Epithelial cell of prostate (primary cell): ENCODE measurements at regions not wholly inside any gene's neighbourhood (a gene's known extent, or its start where the extent isn't known, plus 50 kb on each side); places are given as distances from the start of the nearest gene placed in this dataset.
"Not testable (repeated sequence)": the region's sequence is repeated elsewhere in the genome, so short reads cannot be mapped to it uniquely, and the experiment has no call there.

Experiments
- DNase-seq: peaks from one replicate; pipeline ENCODE4 v3.0.0-alpha.2; 2011; ENCODE audit warnings: low read depth, low spot score
- H3K27ac ChIP-seq: fragments of 450-650 bp; 2 replicates; pipeline ENCODE4 v1.5.1; 2017; ENCODE audit warnings: mild to moderate bottlenecking

GRCh38 chr5:99379187-99379586 lies 450.4 kb upstream of the CHD1 start:
- no peak overlapping the region for H3K27ac ChIP-seq
- DNase-seq, result no peak

DNA sequence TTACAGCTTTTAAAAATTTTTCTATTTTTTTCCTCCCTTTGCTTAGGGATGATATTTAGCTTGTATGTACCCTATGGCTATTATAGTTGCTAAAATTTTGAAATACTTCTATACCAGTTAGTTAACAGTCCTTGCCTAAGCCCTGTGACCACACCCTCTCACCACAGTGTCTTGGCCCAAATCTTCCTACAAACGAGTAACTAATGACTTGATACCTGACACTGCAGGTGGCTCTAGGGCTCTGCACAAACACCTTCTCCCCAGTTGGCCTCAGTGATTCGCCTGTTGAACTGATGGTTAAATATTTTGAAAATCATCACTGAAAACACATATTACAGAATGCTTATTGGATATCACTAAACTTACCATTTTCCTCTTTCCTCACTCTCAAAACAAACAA lies 449.6 kb upstream of the CHD1 start:
- no peak overlapping the region for H3K27ac ChIP-seq
- DNase-seq, result no peak

DNA sequence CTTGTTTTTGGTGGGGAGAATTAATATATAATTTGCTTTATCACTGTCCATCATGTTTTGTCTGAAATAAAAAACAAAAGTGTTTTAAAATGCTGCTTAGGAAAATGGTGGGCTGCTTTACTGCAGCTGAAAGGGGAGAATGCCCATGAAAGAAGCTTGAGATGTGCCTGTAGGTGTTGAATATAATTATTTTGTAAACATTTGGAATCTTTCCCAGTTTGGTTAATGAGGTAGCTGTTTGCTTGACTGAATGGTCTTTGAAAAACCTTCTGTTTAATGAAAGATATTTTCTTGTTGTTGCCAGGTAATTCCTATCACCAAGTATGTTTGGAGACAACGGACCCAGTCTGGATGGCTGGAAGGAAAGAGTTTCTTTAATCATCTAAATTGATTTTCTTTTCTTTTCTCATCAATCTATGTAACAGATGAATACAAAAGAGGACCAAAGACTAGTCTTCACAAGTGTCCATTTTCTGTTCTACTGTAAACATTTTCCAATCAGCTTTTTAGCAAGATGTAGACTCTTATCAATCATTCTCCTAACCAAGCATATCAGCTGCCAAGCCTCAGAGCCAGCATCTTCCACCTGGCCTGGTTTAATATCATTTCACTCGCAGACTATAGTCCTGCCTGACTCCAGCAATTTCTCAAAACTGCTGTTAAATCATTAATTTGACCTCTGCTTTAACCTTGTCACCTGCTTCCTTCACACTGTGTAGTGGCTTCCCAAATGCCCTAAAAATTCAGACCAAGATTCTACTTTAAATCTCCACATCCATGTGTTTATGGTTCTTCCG lies 441.2 kb upstream of the CHD1 start:
- H3K27ac ChIP-seq, result no peak overlapping the region
- no peak for DNase-seq

DNA sequence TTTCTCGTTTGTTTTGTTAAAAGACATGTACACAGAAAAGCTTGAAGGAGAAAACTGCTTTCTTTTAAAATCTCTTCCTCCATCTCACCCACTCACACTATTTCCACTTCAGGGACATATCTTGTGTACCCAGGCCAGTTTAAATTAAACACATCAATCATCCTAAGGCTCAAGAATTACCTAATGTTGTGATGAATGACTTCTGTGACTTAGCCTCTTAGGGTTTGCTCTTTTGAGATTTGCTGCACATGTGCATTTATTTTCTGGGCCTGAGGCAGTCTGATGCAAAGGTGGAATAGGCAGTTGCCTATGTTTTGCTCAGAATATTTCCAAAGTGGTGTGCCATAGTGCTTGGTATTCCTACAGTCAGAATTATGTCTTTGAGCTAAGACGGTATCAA lies 439.9 kb upstream of the CHD1 start:
- H3K27ac ChIP-seq, result no peak overlapping the region
- DNase-seq, result no peak

- DNase-seq, result no peak
- H3K27ac ChIP-seq, result no peak overlapping the region
Observed at GRCh38 chr5:99355881-99356280, 427.1 kb upstream of the CHD1 start.

- H3K27ac ChIP-seq, result no peak overlapping the region
- DNase-seq, result no peak
Observed at GRCh38 chr5:99349787-99350186, 421.0 kb upstream of the CHD1 start.

DNA sequence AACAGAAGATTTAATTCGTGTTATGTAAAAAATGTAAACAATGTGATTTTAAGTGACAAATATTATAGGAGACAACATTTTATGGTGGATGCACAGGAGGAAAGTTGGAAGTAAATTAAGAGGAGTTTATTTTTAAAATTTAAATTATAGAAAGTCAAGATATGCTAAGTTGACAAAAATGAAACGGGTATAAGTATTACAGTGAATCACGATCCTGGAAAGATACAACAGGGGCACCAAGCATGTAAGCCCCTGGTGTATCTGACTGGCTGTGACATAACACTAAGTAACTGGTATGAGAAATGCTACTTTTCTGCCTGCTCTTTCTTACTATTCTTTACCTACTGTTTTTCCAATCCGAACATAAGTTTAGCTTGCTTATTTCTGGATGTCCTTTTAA lies 419.8 kb upstream of the CHD1 start:
- no peak for DNase-seq

DNA sequence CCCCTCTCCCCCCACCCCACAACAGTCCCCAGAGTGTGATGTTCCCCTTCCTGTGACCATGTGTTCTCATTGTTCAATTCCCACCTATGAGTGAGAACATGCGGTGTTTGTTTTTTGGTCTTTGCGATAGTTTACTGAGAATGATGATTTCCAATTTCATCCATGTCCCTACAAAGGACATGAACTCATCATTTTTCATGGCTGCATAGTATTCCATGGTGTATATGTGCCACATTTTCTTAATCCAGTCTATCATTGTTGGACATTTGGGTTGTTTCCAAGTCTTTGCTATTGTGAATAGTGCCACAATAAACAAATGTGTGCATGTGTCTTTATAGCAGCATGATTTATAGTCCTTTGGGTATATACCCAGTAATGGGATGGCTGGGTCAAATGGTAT lies 411.0 kb upstream of the CHD1 start:
- DNase-seq, H3K27ac ChIP-seq: not testable (repeated sequence)

More for the DNA sequence above, 419.8 kb upstream of the CHD1 start:
- no peak overlapping the region for H3K27ac ChIP-seq

GRCh38 chr5:99334936-99335335 lies 406.1 kb upstream of the CHD1 start:
- DNase-seq, result no peak
- no peak overlapping the region for H3K27ac ChIP-seq

- H3K27ac ChIP-seq, result no peak overlapping the region
- no peak for DNase-seq
Observed at GRCh38 chr5:99331061-99331460, 402.3 kb upstream of the CHD1 start.

DNA sequence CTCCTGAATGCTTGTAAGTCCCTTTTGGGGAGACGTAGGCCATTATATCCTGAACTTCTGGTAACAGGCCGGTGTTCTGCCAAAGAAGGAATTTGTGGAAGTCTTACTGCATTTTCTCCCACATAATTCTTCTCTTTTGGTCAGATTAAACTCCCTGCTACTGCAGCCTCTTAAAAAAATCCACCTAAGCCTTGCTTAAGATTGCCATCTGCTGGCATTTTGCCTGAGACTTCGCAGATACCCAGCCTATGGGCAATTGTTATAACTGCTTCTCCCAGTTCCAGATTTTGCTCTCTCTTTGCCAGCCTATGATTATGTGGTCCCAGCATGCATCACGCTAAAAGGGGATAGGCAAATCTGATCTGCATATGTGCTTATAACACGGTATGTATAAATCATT lies 391.6 kb upstream of the CHD1 start:
- DNase-seq, result no peak
- no peak overlapping the region for H3K27ac ChIP-seq

- no peak for DNase-seq
- H3K27ac ChIP-seq, result no peak overlapping the region
Observed at GRCh38 chr5:99317136-99317535, 388.3 kb upstream of the CHD1 start.

GRCh38 chr5:99316484-99316883 lies 387.7 kb upstream of the CHD1 start:
- no peak for DNase-seq
- H3K27ac ChIP-seq, result no peak overlapping the region

DNA sequence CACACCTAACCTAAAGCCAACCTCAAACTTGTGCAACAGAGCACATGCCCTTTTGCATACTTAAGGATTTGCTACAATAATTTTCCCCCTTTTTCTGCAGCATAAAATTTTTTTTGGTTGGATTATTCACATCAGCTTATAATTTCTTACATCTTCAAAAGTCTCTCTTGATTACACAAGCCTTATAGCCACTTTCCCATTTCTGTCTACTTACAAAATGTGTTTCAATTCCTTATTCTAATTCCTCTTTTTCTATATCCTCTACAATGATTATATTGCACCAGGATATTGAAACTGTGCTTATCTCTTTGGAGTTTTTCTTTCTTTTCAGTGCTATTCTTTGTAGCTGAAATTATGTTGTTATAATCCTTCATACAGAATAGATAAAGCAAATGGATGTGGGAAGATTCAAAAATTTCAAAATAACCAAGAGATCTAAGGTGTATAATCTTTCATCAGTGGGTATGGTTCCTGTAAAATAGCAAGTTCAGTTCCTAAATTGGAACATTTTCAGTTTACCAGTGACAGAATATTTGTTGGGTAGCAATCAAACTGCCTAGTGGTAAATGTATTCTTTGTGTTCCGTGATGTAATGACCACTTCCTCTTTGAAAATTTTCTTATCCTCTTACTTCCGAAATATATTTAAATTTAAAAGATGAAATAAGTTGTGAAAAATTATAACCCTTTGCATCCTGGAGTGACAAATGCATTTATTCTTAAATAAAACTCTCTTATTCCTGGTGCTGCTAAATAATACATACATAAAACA lies 386.8 kb upstream of the CHD1 start:
- no peak for DNase-seq
- no peak overlapping the region for H3K27ac ChIP-seq

DNA sequence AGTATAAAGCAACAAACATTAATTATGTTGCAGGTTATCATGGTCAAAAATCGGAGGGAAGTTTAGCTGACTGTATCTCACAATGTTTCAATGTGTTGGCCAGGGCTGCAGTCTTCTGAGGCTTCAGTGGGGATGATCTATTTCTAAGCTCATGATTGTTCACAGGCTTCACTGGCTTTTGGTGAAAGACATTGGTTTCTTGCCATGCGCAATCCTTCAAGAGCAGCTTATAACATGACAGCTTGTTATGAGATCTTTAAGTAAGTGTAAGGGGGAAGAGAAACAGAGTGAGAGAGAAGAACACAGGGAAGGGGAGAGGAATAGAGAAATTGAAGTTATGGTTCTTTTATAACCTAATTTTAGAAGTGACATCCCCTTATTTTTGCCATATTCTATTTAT lies 385.9 kb upstream of the CHD1 start:
- H3K27ac ChIP-seq, result no peak overlapping the region
- no peak for DNase-seq

GRCh38 chr5:99308131-99308530 lies 379.3 kb upstream of the CHD1 start:
- DNase-seq, result no peak
- H3K27ac ChIP-seq, result no peak overlapping the region

- DNase-seq, result no peak
- H3K27ac ChIP-seq, result no peak overlapping the region
Observed at GRCh38 chr5:99305045-99305580, 376.3 kb upstream of the CHD1 start.

DNA sequence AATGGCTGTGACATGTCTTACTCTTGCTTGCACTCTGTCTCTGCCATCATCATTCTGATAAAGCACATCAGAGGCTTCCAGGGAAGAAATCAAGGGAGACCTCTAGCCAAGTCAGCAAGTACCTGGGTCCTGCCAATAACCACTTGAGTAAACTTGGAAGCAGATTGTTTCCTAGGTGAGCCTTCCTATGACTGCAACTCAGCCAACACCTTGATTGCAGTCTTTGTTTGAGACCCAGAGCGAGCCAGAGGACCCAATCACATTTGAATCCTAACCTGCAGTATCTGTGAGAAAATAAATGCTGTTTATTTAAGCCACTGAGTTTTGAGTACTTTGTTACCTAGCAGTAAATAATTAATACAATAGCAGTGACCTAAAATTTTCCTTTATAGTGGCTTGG lies 356.8 kb upstream of the CHD1 start:
- no peak for DNase-seq
- no peak overlapping the region for H3K27ac ChIP-seq

DNA sequence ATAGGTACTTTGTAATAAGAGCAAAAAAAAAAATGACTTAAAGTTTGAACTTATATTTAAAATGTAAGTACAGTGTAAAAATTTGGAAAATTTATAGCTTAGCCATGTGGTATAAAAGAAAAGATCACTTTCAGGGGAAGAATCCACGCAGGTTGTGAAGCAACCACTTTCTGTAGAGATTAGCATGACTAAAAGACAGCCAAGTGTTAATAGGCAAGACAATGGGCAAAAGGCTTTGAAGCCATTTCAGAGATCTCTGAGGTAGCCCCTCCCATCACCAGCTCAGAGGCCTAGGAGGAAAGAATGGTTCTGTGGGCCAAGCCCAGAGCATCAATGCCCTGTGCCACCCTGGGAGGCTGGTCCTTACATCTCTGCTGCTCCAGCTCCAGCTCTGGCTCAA lies 346.3 kb upstream of the CHD1 start:
- DNase-seq, result no peak
- no peak overlapping the region for H3K27ac ChIP-seq

GRCh38 chr5:99272576-99272975 lies 343.8 kb upstream of the CHD1 start:
- no peak for DNase-seq
- H3K27ac ChIP-seq, result no peak overlapping the region

GRCh38 chr5:99258819-99259218 lies 330.0 kb upstream of the CHD1 start:
- DNase-seq, result no peak
- no peak overlapping the region for H3K27ac ChIP-seq

GRCh38 chr5:99248066-99248465 lies 319.3 kb upstream of the CHD1 start:
- DNase-seq, result no peak

More at GRCh38 chr5:99248066-99248465, 319.3 kb upstream of the CHD1 start:
- no peak overlapping the region for H3K27ac ChIP-seq
